ENCODE measurements at regions not wholly inside any gene's neighbourhood (a gene's known extent, or its start where the extent isn't known, plus 50 kb on each side); places are given as distances from the start of the nearest gene placed in this dataset.

- 78% methylated on average over 15 of the region's 15 CpGs for whole genome bisulfite sequencing
- Histone ChIP-seq H3K27me3 (no peaks in the 10 kb centered on the region), H3K27ac (no peak overlapping the region), H3K9me3 (no peaks in the 10 kb centered on the region), H3K36me3 (no peaks in the 10 kb centered on the region), H3K4me3 (no peak overlapping the region), H3K4me1 (peaks cover 13% of the 10 kb centered on the region)
- no peak for DNase-seq (ENCODE audit: low spot score in 2 of 2)
- no peak for TF ChIP-seq CTCF (IDR thresholded peaks at IDR 0.05)
- no peak for TF ChIP-seq POLR2A (IDR thresholded peaks at IDR 0.05)
- no peak for TF ChIP-seq EP300 (IDR thresholded peaks at IDR 0.05)
- TF ChIP-seq POLR2AphosphoS5 (IDR thresholded peaks at IDR 0.05), result no peak
Measured at GRCh38 chr5:74103131-74104023, 477.4 kb downstream of the ARHGEF28 start.

GRCh38 chr5:74100268-74100665 lies 474.3 kb downstream of the ARHGEF28 start:
- H3K4me1 ChIP-seq, result peaks cover 4% of the 10 kb centered on the region
- no peaks in the 10 kb centered on the region for H3K36me3 ChIP-seq
- WGBS, result 96% methylated on average over 1 of the region's 1 CpG
- no peak for DNase-seq (ENCODE audit: low spot score in 2 of 2)
- no peaks in the 10 kb centered on the region for H3K27me3 ChIP-seq
- H3K4me3 ChIP-seq, result no peak overlapping the region
- H3K27ac ChIP-seq, result no peak overlapping the region
- H3K9me3 ChIP-seq, result no peaks in the 10 kb centered on the region
- TF ChIP-seq POLR2A (IDR thresholded peaks at IDR 0.05), result no peak
- no peak for TF ChIP-seq EP300 (IDR thresholded peaks at IDR 0.05)
- no peak for TF ChIP-seq CTCF (IDR thresholded peaks at IDR 0.05)
- no peak for TF ChIP-seq POLR2AphosphoS5 (IDR thresholded peaks at IDR 0.05)

DNA sequence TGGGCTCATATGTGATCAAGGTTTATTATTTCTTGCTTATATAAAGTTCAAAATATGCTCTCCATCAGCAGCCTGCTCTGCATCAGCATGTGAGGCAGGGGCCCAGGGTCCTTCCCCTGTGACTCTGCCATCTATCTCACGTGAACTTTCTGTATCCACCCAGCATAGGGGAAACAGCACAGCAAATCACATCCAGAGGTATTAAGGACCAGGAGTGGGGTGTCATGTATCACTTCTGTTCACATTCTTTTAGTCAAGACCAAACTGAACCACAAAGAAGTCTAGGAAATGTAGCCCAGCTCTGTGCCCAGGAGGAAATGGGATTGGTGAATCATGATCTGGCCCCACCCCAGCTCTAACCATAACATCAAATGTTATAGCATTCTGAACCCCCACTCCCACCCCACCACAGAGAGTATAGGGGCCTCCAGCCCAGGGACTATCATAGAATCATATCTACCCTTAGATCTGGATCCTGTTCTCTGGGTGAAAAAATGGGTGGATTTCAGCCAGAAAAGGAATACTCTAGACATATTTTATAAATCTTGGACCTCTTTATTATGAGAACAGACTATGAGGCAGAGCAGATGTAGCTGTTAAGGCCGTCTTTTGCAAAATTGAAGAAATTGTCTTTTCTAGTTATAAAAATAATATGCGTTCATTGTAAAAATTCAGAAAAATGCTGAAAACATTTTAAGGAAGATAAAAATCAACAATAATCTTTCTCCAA lies 473.7 kb downstream of the ARHGEF28 start:
- Histone ChIP-seq H3K27ac (no peak overlapping the region), H3K9me3 (no peaks in the 10 kb centered on the region), H3K36me3 (no peaks in the 10 kb centered on the region), H3K4me3 (no peak overlapping the region), H3K4me1 (no peaks in the 10 kb centered on the region), H3K27me3 (no peaks in the 10 kb centered on the region)
- WGBS, result 90% methylated on average over 3 of the region's 3 CpGs
- TF ChIP-seq EP300 (IDR thresholded peaks at IDR 0.05), result no peak
- no peak for TF ChIP-seq POLR2A (IDR thresholded peaks at IDR 0.05)
- TF ChIP-seq POLR2AphosphoS5 (IDR thresholded peaks at IDR 0.05), result no peak
- no peak for TF ChIP-seq CTCF (IDR thresholded peaks at IDR 0.05)
- DNase-seq (ENCODE audit: low spot score in 2 of 2), result no peak

DNA sequence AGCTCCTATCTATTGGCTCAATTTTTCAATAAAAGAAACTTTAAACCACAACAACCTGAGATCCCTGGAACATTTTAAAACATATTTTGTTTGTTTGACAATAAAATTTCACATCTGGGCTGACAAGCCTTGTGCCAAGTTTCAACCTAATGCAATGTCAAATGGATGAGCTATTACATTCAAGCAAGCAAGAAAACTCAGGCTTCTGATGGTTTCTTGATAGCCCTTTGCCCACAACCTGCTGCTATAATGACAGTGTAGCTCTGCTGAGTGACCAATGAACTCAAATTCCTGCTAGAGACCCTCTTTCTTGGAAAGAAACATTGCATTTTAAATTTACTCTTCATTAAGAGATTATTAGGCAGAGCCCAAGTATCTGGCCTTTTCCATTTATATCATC lies 472.9 kb downstream of the ARHGEF28 start:
- H3K4me1 ChIP-seq, result no peaks in the 10 kb centered on the region
- TF ChIP-seq POLR2A (IDR thresholded peaks at IDR 0.05) (no peak), CTCF (IDR thresholded peaks at IDR 0.05) (no peak), EP300 (IDR thresholded peaks at IDR 0.05) (no peak), POLR2AphosphoS5 (IDR thresholded peaks at IDR 0.05) (no peak)
- H3K9me3 ChIP-seq, result no peaks in the 10 kb centered on the region
- DNase-seq (ENCODE audit: low spot score in 2 of 2), result no peak
- no peaks in the 10 kb centered on the region for H3K36me3 ChIP-seq
- no peak overlapping the region for H3K27ac ChIP-seq
- H3K27me3 ChIP-seq, result no peaks in the 10 kb centered on the region
- no peak overlapping the region for H3K4me3 ChIP-seq

DNA sequence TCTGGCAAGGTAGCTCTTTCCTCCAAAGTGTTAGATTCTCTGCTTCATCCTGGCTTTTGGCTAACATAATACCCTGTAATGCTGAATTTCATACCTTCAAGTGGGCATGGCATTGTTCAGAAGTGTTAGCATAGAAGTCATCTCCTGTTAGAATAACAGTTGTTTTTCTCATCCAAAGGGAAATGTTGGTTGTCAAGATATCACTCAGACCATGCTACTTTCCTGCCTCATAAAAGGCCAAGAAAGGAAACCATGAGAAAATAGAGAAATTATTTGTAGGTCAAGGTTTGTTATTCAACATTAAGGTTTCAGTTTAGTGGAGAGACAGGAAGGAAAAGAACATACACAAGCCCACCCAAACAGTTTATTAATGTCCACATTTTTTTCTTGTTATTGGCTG lies 472.5 kb downstream of the ARHGEF28 start:
- H3K36me3 ChIP-seq, result no peaks in the 10 kb centered on the region
- DNase-seq (ENCODE audit: low spot score in 2 of 2), result no peak
- H3K9me3 ChIP-seq, result no peaks in the 10 kb centered on the region
- H3K4me1 ChIP-seq, result no peaks in the 10 kb centered on the region
- H3K27ac ChIP-seq, result no peak overlapping the region
- no peaks in the 10 kb centered on the region for H3K27me3 ChIP-seq
- TF ChIP-seq POLR2AphosphoS5 (IDR thresholded peaks at IDR 0.05) (no peak), CTCF (IDR thresholded peaks at IDR 0.05) (no peak), EP300 (IDR thresholded peaks at IDR 0.05) (no peak), POLR2A (IDR thresholded peaks at IDR 0.05) (no peak)
- H3K4me3 ChIP-seq, result no peak overlapping the region
